Cerebellar cortex (tissue), 1 donor: ENCODE measurements at regions not wholly inside any gene's neighbourhood (a gene's known extent, or its start where the extent isn't known, plus 50 kb on each side); places are given as distances from the start of the nearest gene placed in this dataset.

Experiments
- DNase-seq: peaks from one replicate; pipeline ENCODE4 v3.0.0-alpha.2; 2015; ENCODE audit warnings: low spot score

DNA sequence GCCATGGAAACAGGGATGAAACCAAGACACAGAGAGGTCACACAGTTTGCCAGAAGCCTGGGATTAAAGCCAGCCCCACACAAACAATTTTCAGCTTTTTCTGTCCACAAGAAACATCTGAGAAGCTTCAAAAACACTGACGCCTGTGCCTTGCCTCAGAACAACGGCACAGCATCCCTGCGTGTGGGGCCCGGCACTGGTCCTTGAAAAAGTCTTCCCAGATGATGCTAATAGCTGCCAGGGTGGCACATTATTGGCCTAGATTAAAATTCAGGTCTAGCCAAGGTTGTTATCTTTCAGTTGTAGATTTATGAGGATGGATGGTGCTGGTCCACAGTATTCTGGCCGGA, 321.4 kb downstream of the HAPSTR1 start:
- no peak for DNase-seq

GRCh38 chr16:9415545-9415944, 324.1 kb downstream of the HAPSTR1 start:
- no peak for DNase-seq

GRCh38 chr16:9417898-9418297, 326.5 kb downstream of the HAPSTR1 start:
- DNase-seq: no peak

- no peak for DNase-seq
Observed at GRCh38 chr16:9419161-9419560, 327.7 kb downstream of the HAPSTR1 start.

DNA sequence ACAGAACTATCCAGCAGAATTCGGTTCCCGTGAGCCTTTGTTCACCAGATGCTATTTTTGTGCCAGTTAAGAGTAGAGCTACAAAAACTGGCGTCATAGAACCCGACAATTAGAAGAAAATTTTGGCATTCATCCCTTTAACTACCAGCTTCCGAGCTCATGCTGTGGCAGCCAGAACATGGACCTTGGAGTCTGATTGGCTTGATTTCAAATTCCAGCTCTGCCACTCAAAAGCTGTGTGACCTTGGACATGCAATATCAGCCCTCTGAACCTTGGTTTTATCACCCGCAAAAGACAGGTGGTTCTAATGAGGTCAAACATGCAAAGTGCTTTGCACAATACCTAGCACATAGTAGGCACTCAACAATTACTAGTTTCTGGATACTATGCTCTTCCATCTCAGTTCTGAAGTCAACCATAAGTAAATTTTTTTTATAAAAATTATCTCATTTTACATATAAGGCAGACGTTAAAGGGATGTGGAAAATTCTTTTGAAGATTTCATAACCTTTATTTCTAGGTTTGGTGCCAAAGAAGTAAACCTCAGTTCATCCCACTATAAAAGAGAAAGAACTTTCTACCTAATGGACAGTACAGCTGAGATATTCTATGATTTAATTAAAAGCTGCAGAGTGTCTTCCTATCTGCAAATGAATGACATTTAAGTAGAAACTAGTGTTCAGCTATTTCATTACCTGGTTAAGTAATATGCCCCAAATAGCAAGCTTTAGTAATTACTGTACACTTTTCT, 331.5 kb downstream of the HAPSTR1 start:
- no peak for DNase-seq

- DNase-seq: no peak
Observed at GRCh38 chr16:9425236-9425635, 333.8 kb downstream of the HAPSTR1 start.

DNA sequence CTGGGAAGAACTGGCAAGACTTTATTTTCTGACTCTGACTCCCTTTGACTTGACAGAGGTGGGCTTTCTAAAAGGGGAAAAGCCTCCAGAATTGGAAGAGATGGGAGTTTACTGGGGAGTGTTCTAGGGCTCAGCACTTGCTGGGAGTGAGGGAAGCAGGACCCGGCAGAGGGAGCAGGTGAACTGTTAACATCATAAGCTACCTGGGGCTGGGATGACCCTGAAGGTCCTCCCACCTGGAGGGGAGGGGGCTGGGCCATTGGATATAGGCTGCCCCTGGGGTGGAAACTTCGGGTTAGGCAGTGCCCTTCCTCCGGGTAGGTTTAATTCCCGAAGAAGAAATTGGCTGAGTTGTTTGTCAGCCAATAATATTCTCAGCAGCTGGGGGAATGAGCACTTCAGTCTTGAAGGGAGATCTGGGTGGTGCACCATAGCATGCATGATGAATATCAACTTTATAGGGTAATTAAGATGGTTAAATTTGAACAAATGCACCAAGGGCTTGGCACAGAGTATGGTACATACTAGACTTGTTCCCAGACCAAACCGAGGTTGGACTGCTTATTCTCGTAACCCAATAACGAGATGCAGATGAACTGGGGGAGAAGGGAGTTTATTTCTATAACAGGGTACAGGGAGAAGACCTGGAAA, 337.0 kb downstream of the HAPSTR1 start:
- no peak for DNase-seq

DNA sequence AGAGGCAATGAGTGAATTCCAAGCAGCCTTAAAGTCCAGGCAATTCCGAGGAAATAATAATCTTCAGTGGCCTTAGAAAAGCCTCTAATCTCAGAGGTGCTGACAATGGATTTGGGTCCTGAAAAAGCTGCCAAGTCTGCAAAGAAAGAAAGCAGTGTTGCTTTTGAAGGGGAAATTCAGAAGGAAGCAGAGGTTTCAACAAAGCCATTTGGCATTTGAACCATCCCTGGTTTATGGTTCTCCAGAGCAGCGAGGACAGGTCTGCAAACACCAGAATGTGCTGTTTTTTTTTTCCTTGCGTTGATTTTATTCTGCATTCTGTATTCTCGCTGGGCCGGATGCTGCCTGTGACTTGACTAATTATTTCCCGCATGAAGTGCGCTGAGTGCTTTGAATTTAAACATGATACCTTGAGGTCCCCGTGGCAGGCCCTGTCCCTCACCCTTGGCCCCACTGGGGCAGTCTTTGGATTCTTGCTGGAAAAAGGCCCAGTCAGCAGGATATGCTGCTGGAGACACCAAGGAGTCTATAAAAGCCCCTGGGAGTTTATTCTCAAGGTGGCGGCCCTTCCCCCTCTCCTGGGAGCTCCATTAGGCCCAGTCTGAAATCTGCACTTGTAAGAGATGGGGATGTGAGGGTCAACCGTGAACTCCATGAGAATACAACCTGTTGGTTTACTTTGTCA, 338.3 kb downstream of the HAPSTR1 start:
- DNase-seq: no peak

DNA sequence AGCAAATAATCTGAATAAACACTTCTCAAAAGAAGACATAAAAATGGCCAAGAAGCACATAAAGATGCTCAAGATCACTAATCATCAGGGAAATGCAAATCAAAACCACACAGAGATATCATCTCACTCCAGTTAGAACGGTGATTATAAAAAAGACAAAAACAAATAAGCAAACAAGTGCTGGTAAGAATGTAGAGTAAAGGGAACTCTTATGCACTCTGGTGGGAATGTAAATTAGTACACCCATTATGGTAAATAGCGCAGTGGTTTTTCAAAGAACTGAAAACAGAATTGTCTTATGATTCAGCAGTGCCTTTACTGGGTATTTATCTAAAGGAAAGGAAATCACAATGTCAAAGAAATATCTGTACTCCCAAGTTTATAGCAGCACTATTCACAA, 343.2 kb downstream of the HAPSTR1 start:
- no peak for DNase-seq

DNA sequence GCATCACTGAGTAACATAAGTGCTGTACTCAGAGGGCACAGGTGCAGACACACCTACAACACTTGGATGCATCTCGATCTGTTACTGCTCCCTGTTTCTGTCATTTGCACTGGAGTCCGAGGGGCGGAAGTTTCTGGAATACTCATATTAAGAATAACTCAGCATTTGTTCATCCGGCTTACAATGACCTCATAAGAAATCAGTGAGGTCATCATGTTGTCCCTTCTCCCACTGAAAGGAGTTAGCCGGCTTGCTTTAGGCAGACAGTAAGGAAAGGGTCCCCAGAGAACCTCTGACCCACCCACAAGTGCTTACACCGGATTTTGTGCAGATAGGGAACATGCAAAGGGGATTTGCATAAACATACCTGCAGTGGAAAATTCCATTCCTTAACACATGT, 344.7 kb downstream of the HAPSTR1 start:
- DNase-seq: no peak

GRCh38 chr16:9437115-9437514, 345.7 kb downstream of the HAPSTR1 start:
- DNase-seq: no peak

DNA sequence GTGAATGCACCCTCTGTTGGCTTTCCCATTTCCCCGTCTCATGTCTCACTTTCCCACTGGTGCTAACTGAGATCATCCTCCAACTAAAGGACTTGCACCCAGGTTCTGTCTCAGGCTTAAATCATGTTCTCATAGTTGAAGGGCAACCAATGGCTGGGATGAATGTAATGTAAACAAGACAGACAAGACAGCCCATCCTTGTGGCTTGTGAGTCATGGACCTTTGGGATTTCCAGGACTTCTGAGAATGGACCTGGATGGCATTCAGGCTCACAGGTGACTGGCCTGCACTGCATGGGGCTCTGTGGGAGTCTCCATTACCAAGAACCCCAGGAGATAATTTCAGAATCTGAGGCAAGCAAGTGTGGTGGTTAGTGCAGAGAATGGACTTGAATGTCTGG, 347.5 kb downstream of the HAPSTR1 start:
- DNase-seq: no peak

GRCh38 chr16:9441012-9441411, 349.6 kb downstream of the HAPSTR1 start:
- no peak for DNase-seq

DNA sequence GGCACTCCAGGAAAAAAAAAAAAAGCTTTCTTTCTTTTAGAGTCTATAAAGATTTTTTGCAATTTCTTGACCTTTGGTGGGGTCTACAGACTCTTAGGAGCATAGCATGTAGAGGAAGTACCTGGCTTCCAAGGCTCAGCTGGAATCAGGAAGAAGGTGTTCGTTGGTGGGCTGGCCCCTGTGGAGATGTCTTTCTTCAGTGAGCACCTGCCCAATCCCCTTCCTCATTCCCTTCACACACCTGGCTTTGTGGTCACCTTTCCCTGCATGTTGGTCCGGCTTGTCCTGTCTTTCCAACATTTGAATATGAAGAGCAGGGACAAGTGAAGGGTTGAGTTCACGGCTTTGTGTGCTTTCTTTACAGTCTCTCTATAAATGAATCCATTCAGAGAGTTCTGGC, 352.4 kb downstream of the HAPSTR1 start:
- DNase-seq: no peak

DNA sequence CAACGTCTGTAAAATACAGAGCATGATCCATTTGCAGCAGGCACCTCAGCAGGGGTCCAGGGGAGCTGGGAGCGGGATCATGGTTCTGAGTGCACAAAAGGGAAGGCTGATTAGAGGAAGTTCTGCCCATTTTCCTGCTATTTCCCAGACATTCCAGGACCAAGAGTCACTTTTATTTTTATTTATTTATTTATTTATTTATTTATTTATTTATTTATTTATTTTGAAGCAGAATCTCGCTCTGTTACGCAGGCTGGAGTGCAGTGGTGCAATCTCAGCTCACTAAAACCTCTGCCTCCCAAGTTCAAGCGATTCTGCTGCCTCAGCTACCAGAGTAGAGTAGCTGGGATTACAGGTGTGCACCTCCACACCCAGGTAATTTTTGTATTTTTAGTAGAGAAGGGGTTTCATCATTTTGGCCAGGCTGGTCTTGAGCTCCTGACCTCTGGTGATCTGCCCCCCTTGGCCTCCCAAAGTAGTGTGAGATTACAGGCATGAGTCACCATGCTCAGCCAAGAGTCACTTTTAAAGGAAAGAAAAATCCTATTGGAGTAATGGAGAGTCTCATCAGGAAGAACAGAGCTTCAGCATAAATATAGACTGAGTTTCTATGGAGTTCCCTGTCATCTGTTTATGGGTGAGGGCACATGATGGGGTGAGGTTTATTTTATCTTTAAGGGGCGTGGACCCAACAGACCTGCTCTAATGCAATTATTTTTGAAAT, 355.2 kb downstream of the HAPSTR1 start:
- no peak for DNase-seq

DNA sequence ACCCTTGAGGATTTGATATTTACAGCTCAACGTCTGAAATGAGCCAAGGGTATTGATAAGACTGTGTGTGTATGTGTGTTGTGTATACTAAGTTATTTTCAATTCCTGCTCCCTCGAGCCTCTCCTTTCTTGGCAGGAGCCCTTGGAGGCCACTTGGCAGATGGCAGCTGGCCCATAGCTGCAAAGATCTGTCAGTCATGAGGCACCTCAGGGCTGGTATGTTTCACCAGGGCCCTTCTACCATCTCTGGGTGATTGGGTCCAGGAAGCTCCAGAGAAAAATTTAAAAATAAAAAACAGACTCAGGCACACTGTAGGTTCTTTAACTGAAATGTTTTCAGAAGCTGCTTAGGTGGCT, 355.7 kb downstream of the HAPSTR1 start:
- DNase-seq: no peak

- no peak for DNase-seq
Observed at GRCh38 chr16:9447699-9448098, 356.3 kb downstream of the HAPSTR1 start.

DNA sequence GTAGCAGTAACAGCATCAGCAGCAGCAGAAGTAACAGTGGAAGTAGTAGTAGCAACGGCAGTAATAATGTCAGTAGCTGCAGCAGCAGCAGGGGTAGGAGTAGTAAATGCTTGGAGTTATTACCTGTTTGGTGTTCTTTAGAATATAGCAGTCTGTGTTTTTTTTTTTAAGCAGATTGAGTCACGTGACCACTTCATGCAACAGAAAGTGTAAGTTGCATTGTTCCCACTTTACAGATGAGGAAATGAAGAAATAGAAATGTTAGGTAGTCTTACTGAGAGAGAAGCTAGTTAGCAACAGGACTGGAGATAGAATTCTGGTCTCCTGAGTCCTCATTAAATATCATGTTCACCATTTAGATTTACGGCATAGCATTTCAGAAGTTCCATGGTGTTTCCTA, 358.2 kb downstream of the HAPSTR1 start:
- DNase-seq: no peak

DNA sequence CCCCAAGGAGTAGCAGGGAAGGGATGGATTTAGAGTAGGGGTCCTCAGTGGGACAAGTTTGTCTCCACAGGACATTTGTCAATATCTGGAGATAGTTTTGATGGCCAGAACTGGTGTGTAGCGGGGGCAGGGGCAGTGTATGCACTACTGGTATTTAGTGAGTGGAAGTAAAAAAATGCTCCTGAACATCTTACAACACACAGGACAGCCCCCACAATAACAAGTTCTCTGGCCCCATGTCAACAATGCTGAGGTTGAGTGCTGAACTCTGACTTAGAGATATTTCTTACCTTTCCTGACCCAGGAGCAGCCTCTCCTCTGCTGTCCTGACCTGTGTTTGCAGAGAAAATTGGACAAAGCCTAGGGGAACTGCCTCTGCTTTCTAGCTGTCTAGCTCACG, 365.8 kb downstream of the HAPSTR1 start:
- no peak for DNase-seq

DNA sequence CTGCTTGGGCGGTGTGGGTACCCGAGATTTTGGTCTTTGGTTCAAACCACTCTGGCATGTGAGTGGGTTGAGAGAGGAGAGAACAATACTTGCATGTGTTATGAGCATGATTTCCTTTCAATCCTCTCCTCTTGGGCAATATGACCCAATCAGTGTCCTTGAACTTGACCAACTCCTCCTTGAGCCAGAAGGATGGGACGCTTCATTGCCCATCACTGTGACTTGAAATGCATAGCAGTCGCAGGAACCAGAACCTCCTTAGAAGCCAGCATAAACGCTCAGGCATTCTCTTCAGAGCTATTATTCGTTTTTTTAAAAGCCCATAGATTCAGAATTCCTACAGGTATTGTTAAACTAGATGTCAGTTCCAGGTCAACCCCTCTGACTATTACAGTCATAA, 367.4 kb downstream of the HAPSTR1 start:
- no peak for DNase-seq

- DNase-seq: no peak
Observed at GRCh38 chr16:9462984-9463383, 371.5 kb downstream of the HAPSTR1 start.

- DNase-seq: no peak
Observed at GRCh38 chr16:9463461-9463860, 372.0 kb downstream of the HAPSTR1 start.

- DNase-seq: no peak
Observed at GRCh38 chr16:9465161-9465560, 373.7 kb downstream of the HAPSTR1 start.
